Mesendoderm (in vitro differentiated cells): ENCODE measurements at regions not wholly inside any gene's neighbourhood (a gene's known extent, or its start where the extent isn't known, plus 50 kb on each side); places are given as distances from the start of the nearest gene placed in this dataset.

Experiments used
- DNase-seq: peaks from one replicate; pipeline ENCODE4 v3.0.0; 2013
- H2AK5ac ChIP-seq: 2 replicates; pipeline ENCODE4 v1.6.1; 2013; ENCODE audit warnings: low read length, inconsistent platforms
- H2BK120ac ChIP-seq: 2 replicates; pipeline ENCODE4 v1.6.1; 2013; ENCODE audit warnings: low read depth, mild to moderate bottlenecking, low read length, moderate library complexity, mixed read lengths
- H2BK15ac ChIP-seq: replicated peaks from 2 replicates; pipeline ENCODE4 v1.6.1; 2013; ENCODE audit warnings: low read depth, mild to moderate bottlenecking, moderate library complexity
- H2BK5ac ChIP-seq: 2 replicates; pipeline ENCODE4 v1.6.1; 2013; ENCODE audit warnings: low read length, inconsistent platforms
- H3K18ac ChIP-seq: 2 replicates; pipeline ENCODE4 v1.6.1; 2013; ENCODE audit warnings: mild to moderate bottlenecking, low read length, mixed read lengths
- H3K23ac ChIP-seq: one replicate; pipeline ENCODE4 v1.6.1; 2013; ENCODE audit warnings: low read length
- H3K27ac ChIP-seq: 2 replicates; pipeline ENCODE4 v1.5.1; 2013; ENCODE audit warnings: low read depth, mild to moderate bottlenecking, inconsistent platforms, low read length, moderate library complexity
- H3K27me3 ChIP-seq: 2 replicates; pipeline ENCODE4 v1.6.1; 2013; ENCODE audit warnings: low read length, control low read depth, mild to moderate bottlenecking, inconsistent platforms; ENCODE audit not compliant: insufficient read depth, poor library complexity
- H3K36me3 ChIP-seq: 2 replicates; pipeline ENCODE4 v1.6.1; 2013; ENCODE audit warnings: low read length, inconsistent platforms; ENCODE audit not compliant: control insufficient read depth, insufficient read depth
- H3K4ac ChIP-seq: one replicate; pipeline ENCODE4 v1.6.1; 2013; ENCODE audit warnings: low read depth, mild to moderate bottlenecking, low read length, moderate library complexity
- H3K4me1 ChIP-seq: 2 replicates; pipeline ENCODE4 v1.6.1; 2013; ENCODE audit warnings: low read depth, low read length, inconsistent platforms; ENCODE audit not compliant: control insufficient read depth
- H3K4me2 ChIP-seq: 2 replicates; pipeline ENCODE4 v1.6.1; 2013; ENCODE audit warnings: low read length
- H3K4me3 ChIP-seq: 2 replicates; pipeline ENCODE4 v1.5.1; 2013; ENCODE audit warnings: mild to moderate bottlenecking, low read length
- H3K56ac ChIP-seq: one replicate; pipeline ENCODE4 v1.6.1; 2013; ENCODE audit warnings: low read length
- H3K79me1 ChIP-seq: 2 replicates; pipeline ENCODE4 v1.6.1; 2013; ENCODE audit warnings: low read length, inconsistent platforms
- H3K79me2 ChIP-seq: 2 replicates; pipeline ENCODE4 v1.6.1; 2013; ENCODE audit warnings: mild to moderate bottlenecking, low read length; ENCODE audit not compliant: control insufficient read depth, insufficient read depth
- H3K9ac ChIP-seq: 2 replicates; pipeline ENCODE4 v1.6.1; 2013; ENCODE audit warnings: low read length, inconsistent platforms
- H4K5ac ChIP-seq: one replicate; pipeline ENCODE4 v1.6.1; 2013; ENCODE audit warnings: low read length
- H4K8ac ChIP-seq: one replicate; pipeline ENCODE4 v1.6.1; 2013; ENCODE audit warnings: low read depth, mild to moderate bottlenecking, control low read depth, low read length, moderate library complexity
- WGBS: extraction: QIAGEN DNeasy Blood & Tissue Kit; methylation state at CpG from one replicate; pipeline ENCODE4 v1.1.7; 2013; ENCODE audit warnings: low lambda C conversion rate, missing lambda C conversion rate; ENCODE audit not compliant: insufficient coverage; ENCODE audit errors: extremely low coverage; 5-methylcytosine and 5-hydroxymethylcytosine counted together

GRCh38 chr1:4871373-4871772, 217.0 kb downstream of the AJAP1 start:
- no peak overlapping the region for H3K4ac ChIP-seq
- no peak overlapping the region for H3K56ac ChIP-seq
- no peak overlapping the region for H3K9ac ChIP-seq
- H2AK5ac ChIP-seq: no peak overlapping the region
- H2BK120ac ChIP-seq: no peak overlapping the region
- H4K8ac ChIP-seq: no peak overlapping the region
- no peak overlapping the region for H3K27ac ChIP-seq
- no peaks in the 10 kb centered on the region for H3K4me1 ChIP-seq
- no peaks in the 10 kb centered on the region for H3K79me2 ChIP-seq
- H3K36me3 ChIP-seq: no peaks in the 10 kb centered on the region
- no peak overlapping the region for H3K23ac ChIP-seq
- no peak for DNase-seq
- H3K27me3 ChIP-seq: no peaks in the 10 kb centered on the region
- no peak overlapping the region for H2BK5ac ChIP-seq
- H3K4me3 ChIP-seq: no peak overlapping the region
- no CpG with 5 or more reads among the region's 3 CpGs for WGBS
- no peak overlapping the region for H3K4me2 ChIP-seq
- no peaks in the 10 kb centered on the region for H3K79me1 ChIP-seq
- H2BK15ac ChIP-seq: no peak overlapping the region
- H3K18ac ChIP-seq: no peak overlapping the region
- H4K5ac ChIP-seq: no peak overlapping the region

GRCh38 chr1:4868521-4868920, 214.1 kb downstream of the AJAP1 start:
- Histone ChIP-seq H3K4me3 (no peak overlapping the region), H3K4me1 (no peaks in the 10 kb centered on the region), H3K36me3 (no peaks in the 10 kb centered on the region), H4K5ac (no peak overlapping the region), H2AK5ac (no peak overlapping the region), H3K56ac (no peak overlapping the region), H3K9ac (no peak overlapping the region), H3K18ac (no peak overlapping the region), H2BK5ac (no peak overlapping the region), H3K79me2 (no peaks in the 10 kb centered on the region), H3K79me1 (no peaks in the 10 kb centered on the region), H2BK15ac (no peak overlapping the region), H3K27ac (no peak overlapping the region), H3K23ac (no peak overlapping the region), H3K4me2 (no peak overlapping the region), H4K8ac (no peak overlapping the region), H3K27me3 (no peaks in the 10 kb centered on the region), H3K4ac (no peak overlapping the region), H2BK120ac (no peak overlapping the region)
- no peak for DNase-seq
- no CpG with 5 or more reads among the region's 2 CpGs for WGBS

GRCh38 chr1:4856396-4856795, 202.0 kb downstream of the AJAP1 start:
- no peak overlapping the region for H2BK15ac ChIP-seq
- no peak overlapping the region for H3K18ac ChIP-seq
- no peak overlapping the region for H2BK5ac ChIP-seq
- H3K4ac ChIP-seq: no peak overlapping the region
- H4K5ac ChIP-seq: no peak overlapping the region
- H4K8ac ChIP-seq: no peak overlapping the region
- no peak overlapping the region for H3K4me3 ChIP-seq
- H3K79me2 ChIP-seq: no peaks in the 10 kb centered on the region
- H2BK120ac ChIP-seq: no peak overlapping the region
- H3K9ac ChIP-seq: no peak overlapping the region
- no peaks in the 10 kb centered on the region for H3K27me3 ChIP-seq
- no peak overlapping the region for H3K4me2 ChIP-seq
- no peak overlapping the region for H3K23ac ChIP-seq
- WGBS: no CpG with 5 or more reads among the region's 3 CpGs
- no peak for DNase-seq
- no peak overlapping the region for H2AK5ac ChIP-seq
- H3K36me3 ChIP-seq: no peaks in the 10 kb centered on the region
- H3K27ac ChIP-seq: no peak overlapping the region
- H3K79me1 ChIP-seq: no peaks in the 10 kb centered on the region
- no peaks in the 10 kb centered on the region for H3K4me1 ChIP-seq
- H3K56ac ChIP-seq: no peak overlapping the region

DNA sequence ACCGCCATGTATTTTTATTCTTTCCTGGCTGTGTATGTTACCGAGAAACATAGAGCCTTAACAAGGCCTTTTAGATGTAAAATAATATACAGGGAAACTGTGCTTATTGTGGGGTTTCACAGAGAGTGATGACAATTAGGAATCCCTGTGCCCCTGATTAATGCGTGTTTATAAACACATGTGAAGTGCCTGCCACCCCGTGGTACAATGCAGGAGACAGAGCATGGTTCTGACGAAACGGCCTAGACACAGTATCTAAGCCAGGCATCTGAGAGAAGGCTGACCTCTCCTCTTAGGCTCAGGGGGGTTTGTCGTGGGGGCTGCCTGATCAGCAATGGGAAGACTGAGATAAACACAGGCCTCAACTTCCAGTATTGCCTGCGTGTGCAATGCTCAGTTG, 200.0 kb downstream of the AJAP1 start:
- H3K4me1 ChIP-seq: no peaks in the 10 kb centered on the region
- H3K23ac ChIP-seq: no peak overlapping the region
- H2BK120ac ChIP-seq: no peak overlapping the region
- H3K79me2 ChIP-seq: no peaks in the 10 kb centered on the region
- no peak overlapping the region for H2AK5ac ChIP-seq
- H4K8ac ChIP-seq: no peak overlapping the region
- H3K27ac ChIP-seq: no peak overlapping the region
- no peaks in the 10 kb centered on the region for H3K79me1 ChIP-seq
- no peak overlapping the region for H3K56ac ChIP-seq
- no peak for DNase-seq
- WGBS: no CpG with 5 or more reads among the region's 8 CpGs
- H4K5ac ChIP-seq: no peak overlapping the region
- H3K9ac ChIP-seq: no peak overlapping the region
- H3K36me3 ChIP-seq: no peaks in the 10 kb centered on the region
- H3K4ac ChIP-seq: no peak overlapping the region
- no peaks in the 10 kb centered on the region for H3K27me3 ChIP-seq
- no peak overlapping the region for H3K4me2 ChIP-seq
- H3K18ac ChIP-seq: no peak overlapping the region
- no peak overlapping the region for H2BK5ac ChIP-seq
- H2BK15ac ChIP-seq: no peak overlapping the region
- no peak overlapping the region for H3K4me3 ChIP-seq

DNA sequence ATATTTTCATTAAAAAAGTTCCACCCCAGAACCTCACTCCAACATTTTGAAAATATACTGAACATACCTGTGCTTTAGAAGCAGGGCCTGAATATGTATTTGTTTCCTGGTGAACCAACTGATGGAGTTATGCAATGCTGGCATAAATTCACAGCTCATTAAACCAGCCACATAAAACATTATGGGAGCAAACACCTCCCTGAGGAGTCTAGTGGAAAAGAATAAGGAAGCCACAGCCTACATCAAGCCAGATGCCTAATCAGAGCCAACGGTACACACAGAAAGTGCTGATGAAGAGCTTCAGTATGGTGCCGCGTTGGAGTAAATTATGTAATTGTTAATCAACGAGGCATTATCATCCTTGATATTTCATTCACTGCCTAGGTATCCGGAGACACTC, 199.5 kb downstream of the AJAP1 start:
- no peaks in the 10 kb centered on the region for H3K79me1 ChIP-seq
- WGBS: no CpG with 5 or more reads among the region's 5 CpGs
- H3K4ac ChIP-seq: no peak overlapping the region
- H2BK15ac ChIP-seq: no peak overlapping the region
- H2BK120ac ChIP-seq: no peak overlapping the region
- no peaks in the 10 kb centered on the region for H3K4me1 ChIP-seq
- H4K8ac ChIP-seq: no peak overlapping the region
- H2AK5ac ChIP-seq: no peak overlapping the region
- H3K36me3 ChIP-seq: no peaks in the 10 kb centered on the region
- no peak overlapping the region for H4K5ac ChIP-seq
- H3K4me2 ChIP-seq: no peak overlapping the region
- DNase-seq: no peak
- no peak overlapping the region for H3K4me3 ChIP-seq
- no peak overlapping the region for H3K56ac ChIP-seq
- no peak overlapping the region for H3K9ac ChIP-seq
- no peak overlapping the region for H3K23ac ChIP-seq
- no peaks in the 10 kb centered on the region for H3K79me2 ChIP-seq
- H3K18ac ChIP-seq: no peak overlapping the region
- H2BK5ac ChIP-seq: no peak overlapping the region
- H3K27ac ChIP-seq: no peak overlapping the region
- H3K27me3 ChIP-seq: no peaks in the 10 kb centered on the region

GRCh38 chr1:4851385-4852065, 197.1 kb downstream of the AJAP1 start:
- H3K36me3 ChIP-seq: no peaks in the 10 kb centered on the region
- no peaks in the 10 kb centered on the region for H3K4me1 ChIP-seq
- DNase-seq: no peak
- no peak overlapping the region for H2BK120ac ChIP-seq
- no peak overlapping the region for H2BK5ac ChIP-seq
- no CpG with 5 or more reads among the region's 8 CpGs for WGBS
- H3K79me1 ChIP-seq: no peaks in the 10 kb centered on the region
- no peak overlapping the region for H4K8ac ChIP-seq
- H3K23ac ChIP-seq: no peak overlapping the region
- H3K4me3 ChIP-seq: no peak overlapping the region
- H3K18ac ChIP-seq: no peak overlapping the region
- H3K4me2 ChIP-seq: no peak overlapping the region
- H3K79me2 ChIP-seq: no peaks in the 10 kb centered on the region
- no peaks in the 10 kb centered on the region for H3K27me3 ChIP-seq
- H4K5ac ChIP-seq: no peak overlapping the region
- no peak overlapping the region for H3K56ac ChIP-seq
- H3K9ac ChIP-seq: no peak overlapping the region
- no peak overlapping the region for H3K27ac ChIP-seq
- no peak overlapping the region for H2BK15ac ChIP-seq
- H2AK5ac ChIP-seq: no peak overlapping the region
- no peak overlapping the region for H3K4ac ChIP-seq
